ENCODE measurements at regions not wholly inside any gene's neighbourhood (a gene's known extent, or its start where the extent isn't known, plus 50 kb on each side); places are given as distances from the start of the nearest gene placed in this dataset.

DNA sequence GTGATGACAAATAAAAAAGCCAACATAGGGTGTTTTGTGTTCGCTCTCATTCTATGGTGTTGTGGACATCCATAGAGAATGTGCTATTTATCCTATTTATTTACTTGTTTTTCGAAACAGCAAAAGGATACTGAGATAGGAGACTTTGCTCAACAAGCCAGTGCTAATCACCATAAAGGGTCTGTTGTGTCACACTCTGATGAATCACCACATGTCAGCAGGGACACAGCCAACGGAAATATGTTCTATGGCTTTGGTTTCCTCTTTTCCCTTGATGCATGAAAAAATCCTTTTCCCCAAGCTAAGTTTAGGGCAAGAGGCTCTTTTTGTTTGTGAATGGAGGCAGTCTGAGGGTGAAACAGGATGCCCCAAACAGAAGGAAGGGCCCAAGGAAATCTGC lies 154.3 kb downstream of the RNF152 start:
- Mint-ChIP-seq H3K9me3 (peaks cover 0 to 4% (median 0%) of the 10 kb centered on the region in 9 donors), H3K36me3 (no peaks in the 10 kb centered on the region), H3K4me3 (no peak overlapping the region), H3K27ac (no peak overlapping the region), H3K27me3 (peaks cover 0 to 11% (median 0%) of the 10 kb centered on the region in 5 donors), H3K4me1 (peaks cover 0 to 2% (median 0%) of the 10 kb centered on the region in 4 donors)
- ATAC-seq: no peak
- POLR2A ChIA-PET: no interaction called here
- no peak for DNase-seq

DNA sequence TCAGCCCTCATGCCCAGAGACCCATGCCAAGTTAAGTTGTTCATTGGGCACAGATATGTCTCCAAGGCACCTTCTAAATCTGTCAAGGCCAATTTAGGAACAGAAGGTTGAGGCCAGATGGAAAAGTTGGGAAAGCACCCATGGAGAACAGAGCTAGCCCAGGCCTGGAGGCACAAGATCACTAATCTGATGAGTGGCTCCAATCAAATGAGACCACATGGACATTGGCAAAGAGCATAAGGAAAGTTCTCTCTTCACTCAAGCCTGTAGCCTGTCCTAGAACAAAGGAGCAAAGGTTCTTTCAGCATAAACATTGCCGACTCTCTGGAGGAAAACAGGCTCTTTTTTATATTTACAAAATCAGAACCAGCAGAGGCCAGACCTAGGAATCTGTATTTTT lies 154.8 kb downstream of the RNF152 start:
- H3K27ac Mint-ChIP-seq: no peak overlapping the region
- H3K27me3 Mint-ChIP-seq: peaks cover 0 to 15% (median 3%) of the 10 kb centered on the region in 5 donors
- ATAC-seq (no peak), DNase-seq (no peak)
- peaks cover 0 to 4% (median 0%) of the 10 kb centered on the region in 9 donors for H3K9me3 Mint-ChIP-seq
- no peak overlapping the region for H3K4me3 Mint-ChIP-seq
- no peaks in the 10 kb centered on the region for H3K36me3 Mint-ChIP-seq
- H3K4me1 Mint-ChIP-seq: peaks cover 0 to 2% (median 0%) of the 10 kb centered on the region in 4 donors
- POLR2A ChIA-PET: no interaction called here

DNA sequence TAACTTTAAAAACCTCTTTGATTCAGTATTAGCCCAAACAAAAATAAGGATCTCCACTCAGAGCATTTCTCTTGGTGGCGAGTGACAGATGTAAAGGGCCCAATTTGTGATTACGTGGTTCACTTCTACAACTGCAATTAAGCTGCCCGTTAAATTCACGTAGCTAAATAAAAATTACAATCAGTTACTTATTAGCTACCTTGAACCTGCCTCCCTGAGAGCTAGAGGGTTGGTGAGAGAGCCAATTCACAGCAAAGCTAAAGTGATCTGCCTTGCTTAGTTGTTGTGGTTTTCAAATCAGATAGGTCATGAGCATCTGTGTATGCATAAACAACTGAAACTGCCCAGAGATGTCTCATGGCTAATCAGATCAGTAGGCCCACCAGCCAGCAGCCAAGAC lies 156.7 kb downstream of the RNF152 start:
- H3K4me1 Mint-ChIP-seq: peaks cover 0 to 2% (median 0%) of the 10 kb centered on the region in 4 donors
- ATAC-seq (no peak), DNase-seq (no peak)
- no peak overlapping the region for H3K4me3 Mint-ChIP-seq
- no peaks in the 10 kb centered on the region for H3K36me3 Mint-ChIP-seq
- H3K9me3 Mint-ChIP-seq: peaks cover 0 to 4% (median 0%) of the 10 kb centered on the region in 9 donors
- POLR2A ChIA-PET: no interaction called here
- no peak overlapping the region for H3K27ac Mint-ChIP-seq
- peaks cover 4 to 18% (median 10%) of the 10 kb centered on the region in 5 donors for H3K27me3 Mint-ChIP-seq

DNA sequence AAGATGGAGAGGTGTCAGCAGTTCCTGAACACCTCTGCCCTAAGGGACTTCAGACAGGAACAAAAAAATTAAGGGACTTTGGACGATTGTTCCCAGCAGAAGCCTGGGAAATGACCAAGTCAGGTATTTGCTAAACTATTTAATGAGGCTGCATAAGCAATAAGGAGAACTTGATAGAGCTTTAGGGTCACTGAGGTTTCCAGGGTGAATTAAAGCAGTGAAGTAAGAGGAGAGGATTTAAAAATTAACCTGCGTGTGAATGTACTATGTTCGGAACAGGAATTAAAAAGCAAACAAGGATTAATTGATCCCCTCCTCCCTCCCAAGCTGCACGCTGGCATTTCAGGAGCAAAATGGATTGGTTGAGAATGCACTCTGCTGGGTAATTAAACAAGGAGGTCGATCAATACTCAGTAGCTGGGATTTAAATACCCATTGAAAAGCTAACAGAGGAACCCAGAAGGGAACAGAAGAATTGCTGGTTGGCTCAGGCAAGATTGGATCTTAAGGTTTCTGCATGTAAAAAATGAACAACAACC lies 157.2 kb downstream of the RNF152 start:
- Mint-ChIP-seq H3K4me1 (peaks cover 0 to 2% (median 0%) of the 10 kb centered on the region in 4 donors), H3K27me3 (peaks cover 4 to 18% (median 10%) of the 10 kb centered on the region in 5 donors), H3K9me3 (peaks cover 0 to 4% (median 0%) of the 10 kb centered on the region in 9 donors), H3K4me3 (no peak overlapping the region), H3K36me3 (no peaks in the 10 kb centered on the region), H3K27ac (no peak overlapping the region)
- no peak for DNase-seq
- ATAC-seq: no peak
- POLR2A ChIA-PET: no interaction called here

DNA sequence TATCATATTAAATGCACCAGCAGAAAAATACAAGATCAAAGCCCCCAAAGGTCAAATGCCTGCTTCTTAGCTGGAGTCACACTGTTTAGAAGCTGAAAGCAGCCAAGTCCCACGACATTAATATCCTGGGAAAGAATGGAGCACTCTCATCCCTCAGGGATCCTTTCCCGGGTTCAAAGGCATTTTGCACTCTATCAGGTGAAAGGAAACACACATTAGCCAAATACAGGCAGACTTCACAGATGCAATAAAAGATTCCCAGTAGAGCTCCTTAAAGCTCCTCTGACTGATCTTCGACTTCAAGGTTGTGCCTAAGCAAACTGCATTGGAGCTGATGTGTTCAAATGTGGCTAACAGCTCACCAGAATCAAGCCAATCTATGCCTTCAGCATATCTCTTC lies 158.4 kb downstream of the RNF152 start:
- no peak for ATAC-seq
- Mint-ChIP-seq H3K4me1 (peaks cover 0 to 2% (median 0%) of the 10 kb centered on the region in 4 donors), H3K9me3 (no peaks in the 10 kb centered on the region), H3K4me3 (no peak overlapping the region), H3K27me3 (peaks cover 6 to 14% (median 12%) of the 10 kb centered on the region in 5 donors), H3K27ac (no peak overlapping the region), H3K36me3 (no peaks in the 10 kb centered on the region)
- no peak for DNase-seq
- POLR2A ChIA-PET: no interaction called here

DNA sequence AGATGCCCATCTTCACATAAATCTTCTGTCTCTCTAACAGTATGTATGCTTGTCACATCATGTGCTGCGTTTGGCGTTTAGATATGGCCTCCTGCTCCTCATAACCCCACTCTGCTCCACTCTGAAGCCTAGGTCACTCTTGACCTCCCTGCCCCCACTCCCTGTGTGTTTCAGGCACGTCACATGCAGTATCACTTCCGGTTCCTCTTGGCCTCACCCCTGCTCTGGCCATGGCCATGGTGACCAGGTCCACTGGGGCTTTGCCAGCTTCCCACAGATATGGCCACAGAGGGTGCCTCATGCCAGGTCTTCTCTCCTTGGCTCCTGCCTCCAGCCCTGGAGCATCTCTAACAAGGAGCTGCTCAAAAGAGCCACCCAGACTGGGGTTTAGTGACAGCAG lies 160.0 kb downstream of the RNF152 start:
- DNase-seq (no peak), ATAC-seq (no peak)
- Mint-ChIP-seq H3K27ac (no peak overlapping the region), H3K4me3 (no peak overlapping the region), H3K36me3 (no peaks in the 10 kb centered on the region), H3K9me3 (no peaks in the 10 kb centered on the region), H3K4me1 (no peaks in the 10 kb centered on the region), H3K27me3 (peaks cover 6 to 14% (median 12%) of the 10 kb centered on the region in 5 donors)
- POLR2A ChIA-PET: no interaction called here

DNA sequence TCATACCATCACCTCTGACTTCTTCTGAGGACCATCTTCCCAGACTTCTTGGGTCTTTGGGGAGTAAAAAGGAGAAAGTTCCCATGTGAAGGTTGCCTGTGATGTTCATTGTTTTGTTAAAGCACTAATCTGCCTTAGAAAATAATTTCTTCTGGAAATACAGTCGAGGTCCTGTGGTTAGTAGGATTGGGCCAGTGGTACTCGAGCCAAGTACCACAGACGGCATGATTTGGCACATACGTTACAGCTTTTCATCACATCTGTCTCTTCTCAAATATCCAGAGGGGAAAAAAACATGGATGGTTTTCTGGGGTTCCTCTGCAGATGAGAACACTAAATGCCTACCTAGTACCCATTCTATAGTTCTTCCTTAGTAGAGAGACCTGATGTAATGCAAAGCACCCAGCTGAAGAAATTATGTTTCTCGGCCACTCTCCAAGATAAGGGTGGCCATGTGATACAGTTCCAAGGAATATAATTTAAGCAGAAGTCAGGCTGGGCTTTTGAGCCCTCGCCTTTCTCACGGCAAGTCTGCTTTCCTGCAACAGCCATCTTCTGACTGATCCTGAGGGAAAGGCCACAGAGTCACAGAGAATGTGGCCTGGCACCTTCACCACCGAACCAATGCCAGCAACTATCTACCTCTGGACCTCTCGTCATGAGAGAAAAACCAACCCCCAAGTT lies 161.0 kb downstream of the RNF152 start:
- ATAC-seq (no peak), DNase-seq (no peak)
- no peaks in the 10 kb centered on the region for H3K9me3 Mint-ChIP-seq
- H3K4me1 Mint-ChIP-seq: no peaks in the 10 kb centered on the region
- H3K4me3 Mint-ChIP-seq: no peak overlapping the region
- no peaks in the 10 kb centered on the region for H3K36me3 Mint-ChIP-seq
- H3K27ac Mint-ChIP-seq: no peak overlapping the region
- POLR2A ChIA-PET: no interaction called here
- H3K27me3 Mint-ChIP-seq: peaks cover 6 to 14% (median 12%) of the 10 kb centered on the region in 5 donors

DNA sequence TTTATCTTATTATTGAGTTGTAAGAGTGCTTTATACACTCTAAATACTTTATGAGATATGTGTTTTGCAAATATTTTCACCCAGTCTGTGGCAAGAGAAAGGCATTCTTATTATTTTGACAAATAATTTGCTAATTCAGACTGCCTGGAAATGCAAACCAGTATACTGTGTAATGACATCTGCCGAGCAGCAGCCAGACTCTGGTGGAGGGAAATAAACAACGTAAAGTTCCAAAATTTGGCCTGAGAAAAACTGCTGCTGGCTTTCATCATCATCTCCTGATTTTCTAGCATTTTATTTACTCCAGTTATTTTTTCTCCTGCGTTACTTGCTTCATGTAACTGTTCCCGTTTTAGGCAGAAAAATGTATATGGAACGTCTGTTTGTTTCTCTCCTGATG lies 161.6 kb downstream of the RNF152 start:
- no peaks in the 10 kb centered on the region for H3K36me3 Mint-ChIP-seq
- DNase-seq (no peak), ATAC-seq (no peak)
- H3K27ac Mint-ChIP-seq: no peak overlapping the region
- H3K4me1 Mint-ChIP-seq: no peaks in the 10 kb centered on the region
- H3K27me3 Mint-ChIP-seq: peaks cover 6 to 14% (median 11%) of the 10 kb centered on the region in 5 donors
- no peaks in the 10 kb centered on the region for H3K9me3 Mint-ChIP-seq
- POLR2A ChIA-PET: no interaction called here
- no peak overlapping the region for H3K4me3 Mint-ChIP-seq

DNA sequence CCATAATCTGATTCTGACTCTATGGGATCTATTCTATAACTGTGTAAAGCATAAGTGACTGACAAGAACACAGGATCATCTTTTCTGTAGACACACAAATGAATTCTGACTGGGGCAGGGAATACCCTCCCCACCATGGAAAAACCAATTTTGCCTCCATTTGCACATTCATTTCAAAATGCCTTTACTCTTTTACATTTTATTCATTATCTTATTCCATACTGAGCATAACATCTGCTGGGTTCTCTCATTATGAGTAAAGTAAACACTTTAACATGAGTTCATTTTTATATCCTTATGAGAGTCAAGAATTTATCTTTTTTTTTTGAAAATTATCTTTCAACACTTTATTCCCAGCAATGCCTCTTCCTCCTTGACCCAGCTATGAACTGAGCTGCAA lies 163.5 kb downstream of the RNF152 start:
- ATAC-seq (no peak), DNase-seq (no peak)
- Mint-ChIP-seq H3K4me3 (no peak overlapping the region), H3K4me1 (no peaks in the 10 kb centered on the region), H3K9me3 (peaks cover 0 to 8% (median 0%) of the 10 kb centered on the region in 9 donors), H3K36me3 (no peaks in the 10 kb centered on the region), H3K27me3 (peaks cover 6 to 12% (median 10%) of the 10 kb centered on the region in 5 donors), H3K27ac (no peak overlapping the region)
- POLR2A ChIA-PET: interaction anchor here (0.6 kb wide), 1 partner anchor 146 kb away, joined by 4 read pairs; no protein-coding TSS in a partner anchor

DNA sequence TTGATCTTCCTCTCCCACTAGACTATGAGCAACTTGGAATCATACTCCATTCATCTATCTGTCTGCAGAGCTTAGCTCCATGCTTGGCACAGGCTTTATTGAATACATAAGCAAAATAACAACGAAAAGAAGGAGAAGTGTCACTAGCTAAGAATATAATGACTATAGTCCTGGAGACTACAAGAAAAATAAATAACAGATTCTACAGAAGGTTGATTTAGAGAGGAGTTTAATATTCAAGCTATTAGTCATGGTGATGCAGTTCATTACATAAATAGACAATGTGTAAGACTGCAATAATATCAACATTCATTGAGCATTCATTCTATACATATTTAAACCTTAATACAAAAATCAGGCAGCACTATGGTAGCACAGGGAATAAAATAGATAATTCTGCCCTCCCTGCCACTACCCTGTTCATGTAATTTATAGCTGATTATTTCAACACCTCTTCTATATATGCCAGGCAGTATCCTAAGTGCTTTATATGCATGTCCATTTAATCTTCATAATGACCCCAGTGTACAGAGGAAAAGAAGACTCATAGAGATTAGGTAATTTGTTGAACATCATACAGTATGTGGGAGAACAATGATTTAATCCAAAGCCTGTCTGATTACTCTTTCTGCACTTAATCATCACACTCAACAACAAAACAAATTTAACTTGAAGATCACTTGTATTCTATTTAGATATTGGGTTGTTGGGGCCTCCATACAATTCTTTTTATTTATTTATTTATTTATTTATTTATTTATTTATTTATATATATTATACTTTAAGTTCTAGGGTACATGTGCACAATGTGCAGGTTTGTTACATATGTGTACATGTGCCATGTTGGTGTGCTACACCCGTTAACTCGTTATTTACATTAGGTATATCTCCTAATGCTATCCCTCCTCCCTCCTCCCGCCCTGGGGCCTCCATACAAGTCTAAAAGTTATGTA lies 165.3 kb downstream of the RNF152 start:
- Mint-ChIP-seq H3K4me1 (no peaks in the 10 kb centered on the region), H3K36me3 (no peaks in the 10 kb centered on the region), H3K27me3 (peaks cover 0 to 8% (median 5%) of the 10 kb centered on the region in 5 donors), H3K9me3 (peaks cover 0 to 8% (median 0%) of the 10 kb centered on the region in 9 donors), H3K4me3 (no peak overlapping the region), H3K27ac (no peak overlapping the region)
- ATAC-seq (no peak), DNase-seq (no peak)
- POLR2A ChIA-PET: no interaction called here

DNA sequence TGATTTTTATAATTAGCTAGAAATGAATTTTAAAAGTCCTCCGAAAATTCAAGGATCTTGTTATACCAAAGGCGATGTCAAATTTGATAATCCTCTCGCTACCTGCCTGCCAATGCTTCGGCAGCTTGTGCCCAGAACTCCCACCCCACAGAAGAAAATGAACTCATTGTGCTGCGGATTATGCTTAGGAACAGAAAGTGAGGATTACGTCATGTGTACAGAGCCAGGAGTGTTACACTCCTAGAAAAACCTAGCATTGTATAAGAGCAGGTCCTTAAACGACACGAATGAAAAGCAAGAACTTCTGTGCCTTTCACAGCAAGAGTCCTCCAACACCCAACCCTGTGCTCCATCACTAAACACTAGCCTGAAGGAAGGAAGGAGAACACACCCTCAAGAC lies 168.3 kb downstream of the RNF152 start:
- Mint-ChIP-seq H3K27ac (no peak overlapping the region), H3K9me3 (peaks cover 0 to 8% (median 0%) of the 10 kb centered on the region in 9 donors), H3K4me1 (no peaks in the 10 kb centered on the region), H3K36me3 (no peaks in the 10 kb centered on the region), H3K27me3 (peaks cover 0 to 4% (median 0%) of the 10 kb centered on the region in 5 donors), H3K4me3 (no peak overlapping the region)
- POLR2A ChIA-PET: no interaction called here
- DNase-seq (no peak), ATAC-seq (no peak)

DNA sequence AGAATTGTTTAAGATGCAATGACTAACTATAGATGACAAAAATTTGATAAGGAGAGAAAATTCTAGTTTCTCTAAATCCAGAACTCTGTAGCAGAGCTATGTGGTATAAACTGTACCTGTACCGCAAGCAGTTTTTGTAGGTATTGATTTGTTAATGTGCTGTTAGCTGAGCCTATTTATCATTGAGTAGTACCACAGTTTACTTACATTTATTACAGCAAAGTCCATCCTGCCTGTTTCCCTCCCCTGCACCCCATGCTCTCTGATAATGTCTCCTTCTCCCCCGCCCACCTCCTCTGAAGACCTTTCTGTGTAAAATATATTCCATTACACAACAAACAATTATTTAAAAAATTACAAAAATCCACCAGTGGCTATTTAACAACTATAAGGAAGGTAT lies 170.6 kb downstream of the RNF152 start:
- no peak for ATAC-seq
- Mint-ChIP-seq H3K36me3 (no peaks in the 10 kb centered on the region), H3K27me3 (peaks cover 0 to 9% (median 4%) of the 10 kb centered on the region in 5 donors), H3K4me1 (no peaks in the 10 kb centered on the region), H3K27ac (no peak overlapping the region), H3K9me3 (peaks cover 0 to 8% (median 0%) of the 10 kb centered on the region in 9 donors), H3K4me3 (no peak overlapping the region)
- POLR2A ChIA-PET: no interaction called here
- no peak for DNase-seq

DNA sequence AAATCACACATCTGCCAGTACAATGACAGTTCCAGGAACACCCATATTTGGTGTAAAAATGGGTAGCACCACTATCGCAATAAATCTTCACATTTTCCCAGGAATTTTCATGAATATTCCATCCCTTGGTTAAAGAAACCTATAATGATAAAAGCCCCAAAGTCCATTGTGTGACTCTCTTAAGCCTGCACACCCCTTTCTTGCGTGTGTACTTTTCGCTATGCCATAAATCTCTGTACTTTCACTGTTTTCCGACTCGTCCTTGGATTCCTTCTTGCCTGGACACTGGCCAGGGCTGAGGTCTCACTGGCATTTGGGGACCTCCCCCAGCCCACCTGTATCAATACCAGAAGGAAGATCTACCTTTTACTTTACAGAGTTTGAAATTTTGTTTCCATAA lies 172.3 kb downstream of the RNF152 start:
- no peak overlapping the region for H3K4me3 Mint-ChIP-seq
- no peaks in the 10 kb centered on the region for H3K36me3 Mint-ChIP-seq
- DNase-seq (no peak), ATAC-seq (no peak)
- H3K4me1 Mint-ChIP-seq: no peaks in the 10 kb centered on the region
- POLR2A ChIA-PET: no interaction called here
- H3K9me3 Mint-ChIP-seq: peaks cover 0 to 2% (median 0%) of the 10 kb centered on the region in 9 donors
- peaks cover 0 to 11% (median 4%) of the 10 kb centered on the region in 5 donors for H3K27me3 Mint-ChIP-seq
- no peak overlapping the region for H3K27ac Mint-ChIP-seq
